HG03575 (cell line): ENCODE measurements at regions not wholly inside any gene's neighbourhood (a gene's known extent, or its start where the extent isn't known, plus 50 kb on each side); places are given as distances from the start of the nearest gene placed in this dataset.
A peak's percentile ranks its signal among the peaks of the same experiment; 100 is the strongest.

Experiments used
- ATAC-seq: cut with Tn5 transposase; IDR thresholded peaks from one replicate; pipeline ENCODE4 v1.9.1; 2021; ENCODE audit not compliant: unreplicated experiment, insufficient number of reproducible peaks, low FRiP score; ENCODE audit errors: extremely low read depth

DNA sequence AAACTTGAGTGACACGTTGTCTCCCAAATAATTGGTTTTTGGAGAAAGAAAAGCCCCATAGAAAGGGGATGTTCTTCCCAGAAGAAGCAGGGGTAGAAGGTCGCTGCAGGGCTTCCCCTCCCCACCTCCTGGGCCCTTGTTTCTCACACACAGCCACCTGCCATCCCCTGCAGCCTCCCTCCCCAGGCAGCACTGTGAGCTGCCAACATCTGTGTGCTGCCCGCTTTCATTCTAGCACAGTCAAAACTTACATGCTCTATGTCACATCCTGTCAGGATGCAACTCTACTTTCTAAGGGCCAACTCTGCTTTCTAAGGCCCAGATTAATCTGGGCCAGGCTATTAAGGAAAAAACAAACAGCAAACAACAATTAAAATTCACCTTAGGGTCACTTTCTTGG, 309.4 kb upstream of the ZC3H12C start:
- peak; percentile 95 for ATAC-seq

DNA sequence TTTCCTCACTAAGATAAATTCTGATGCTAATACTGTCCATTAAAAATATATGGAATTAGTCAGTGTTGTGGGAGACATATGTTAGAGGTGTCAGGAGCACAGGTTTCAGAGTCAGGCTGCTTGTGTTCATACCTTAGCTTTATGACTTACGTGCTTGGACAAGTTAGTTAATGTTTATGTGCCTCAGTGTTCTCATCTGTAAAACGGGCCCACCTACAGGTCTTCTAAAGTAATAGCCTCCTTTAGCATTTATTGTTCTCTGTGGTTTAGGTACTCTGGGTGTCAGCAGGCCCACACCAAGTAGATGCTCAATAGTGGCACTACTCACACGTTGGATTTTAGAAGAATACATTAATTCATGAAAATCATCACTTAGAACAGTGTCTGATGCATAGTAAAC, 308.7 kb upstream of the ZC3H12C start:
- no peak for ATAC-seq

DNA sequence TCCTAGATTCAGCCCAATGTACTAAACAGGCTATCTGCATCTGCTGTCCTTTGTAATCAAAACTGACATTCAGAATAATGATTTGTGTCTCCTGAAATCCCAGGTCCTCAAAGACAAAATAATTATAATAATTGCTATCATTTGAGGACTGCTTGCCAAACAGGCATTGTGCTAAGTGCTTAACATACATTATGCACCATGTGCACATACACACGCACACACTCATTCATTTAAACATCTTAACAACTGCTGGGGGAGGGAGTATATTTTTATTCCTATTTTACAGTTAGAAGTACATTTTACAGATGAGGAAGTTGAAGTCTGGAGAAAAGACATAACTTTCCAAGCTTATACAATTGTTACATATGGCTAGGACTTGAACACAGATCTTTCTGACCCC, 308.0 kb upstream of the ZC3H12C start:
- no peak for ATAC-seq

DNA sequence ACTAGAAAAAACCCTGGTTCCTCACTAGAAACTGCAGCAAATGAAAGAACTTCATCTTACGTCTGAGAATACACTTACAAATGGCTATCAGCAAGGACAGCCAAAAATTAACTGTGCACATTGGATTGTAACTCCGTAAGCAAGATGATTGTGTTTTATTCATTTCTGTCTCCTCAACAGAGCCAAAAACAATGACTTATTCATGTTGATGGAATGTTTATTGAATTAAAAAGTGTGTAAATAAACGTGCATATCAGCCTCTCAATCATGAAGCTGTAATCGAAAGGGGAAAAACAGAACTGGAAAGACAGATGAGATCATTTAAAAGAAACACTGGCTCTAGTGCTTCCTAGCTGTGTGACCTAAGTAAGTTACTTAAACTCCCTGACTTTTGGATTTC, 307.5 kb upstream of the ZC3H12C start:
- no peak for ATAC-seq

DNA sequence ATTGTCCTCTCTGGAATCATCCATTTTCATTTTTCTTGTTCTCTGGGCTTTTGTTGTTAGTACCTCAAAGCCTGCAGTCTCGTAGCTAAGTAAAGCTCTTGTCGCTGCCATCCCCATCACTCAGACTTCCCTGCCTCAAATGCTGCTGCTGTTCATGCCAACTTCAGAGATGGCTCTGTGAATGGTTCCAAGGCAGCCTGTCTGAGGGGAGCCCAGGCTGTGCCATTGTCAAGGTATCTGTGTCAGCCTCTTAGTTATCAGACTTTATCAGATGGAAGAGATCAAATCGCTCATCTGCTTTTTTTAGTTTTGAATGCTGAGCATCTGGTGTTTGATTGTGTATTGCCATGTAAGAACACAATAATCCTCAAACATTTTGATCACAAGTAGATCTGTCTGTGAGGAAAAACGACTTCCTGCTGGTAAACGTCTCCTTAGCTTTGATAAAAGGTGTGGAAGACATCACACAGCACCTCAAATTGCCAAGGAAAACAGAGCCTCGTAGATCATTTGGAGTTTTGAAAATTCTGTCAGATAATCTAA, 304.2 kb upstream of the ZC3H12C start:
- no peak for ATAC-seq

DNA sequence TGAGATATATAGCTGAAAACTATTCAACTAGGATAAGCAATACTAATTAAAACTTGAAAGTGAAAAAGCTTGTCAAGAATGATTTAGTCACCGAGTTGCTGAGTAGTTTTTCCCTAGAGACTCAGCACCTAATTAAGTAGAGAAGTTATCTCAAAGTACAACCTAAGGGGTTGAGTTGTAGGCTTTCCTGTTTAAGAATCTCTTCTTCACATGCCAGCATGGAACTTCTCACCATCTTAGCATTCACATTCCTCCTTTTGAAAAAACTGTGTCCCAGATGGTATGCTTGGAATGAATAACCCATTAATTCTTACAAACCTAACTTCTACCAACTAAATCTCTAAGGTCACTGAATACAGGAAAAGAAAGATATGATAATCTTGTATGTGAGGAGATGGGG, 303.3 kb upstream of the ZC3H12C start:
- no peak for ATAC-seq

DNA sequence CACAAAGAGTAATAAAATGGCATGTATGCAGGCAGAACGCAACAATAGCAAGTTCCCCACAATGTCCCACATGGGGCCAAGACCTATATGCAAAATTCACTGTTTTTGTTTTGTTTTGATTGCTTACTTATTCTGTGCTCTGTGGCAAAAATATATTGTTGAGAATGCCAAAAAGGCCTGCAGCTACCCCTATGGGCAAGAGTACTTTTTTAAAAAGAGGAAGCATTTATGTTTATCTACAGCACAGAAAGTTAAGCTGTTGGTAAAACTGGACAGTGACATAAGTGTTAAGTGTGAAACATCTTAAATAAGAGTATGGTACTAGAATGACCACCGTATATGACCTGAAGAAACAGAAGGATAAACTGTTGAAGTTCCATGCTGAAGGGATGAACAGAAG, 301.9 kb upstream of the ZC3H12C start:
- ATAC-seq = no peak

DNA sequence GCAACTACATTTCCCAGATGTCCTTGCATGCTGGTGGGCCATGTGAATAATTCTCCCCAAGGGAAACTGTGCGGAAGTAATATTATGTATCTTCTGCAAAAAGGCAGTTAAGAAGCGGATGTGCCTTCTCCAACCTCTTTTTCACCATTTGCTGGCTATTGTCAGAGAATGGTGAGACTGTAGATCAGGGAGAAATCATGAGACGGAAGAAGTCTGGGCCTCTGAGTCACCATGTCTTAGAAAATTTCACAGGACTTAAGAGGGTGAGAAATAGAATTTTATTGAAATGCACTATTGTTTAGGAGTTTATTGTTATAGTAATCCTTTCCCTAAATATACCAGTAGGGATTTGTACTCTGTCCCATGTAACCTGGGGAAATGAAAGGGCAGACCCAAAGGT, 298.7 kb upstream of the ZC3H12C start:
- no peak for ATAC-seq

DNA sequence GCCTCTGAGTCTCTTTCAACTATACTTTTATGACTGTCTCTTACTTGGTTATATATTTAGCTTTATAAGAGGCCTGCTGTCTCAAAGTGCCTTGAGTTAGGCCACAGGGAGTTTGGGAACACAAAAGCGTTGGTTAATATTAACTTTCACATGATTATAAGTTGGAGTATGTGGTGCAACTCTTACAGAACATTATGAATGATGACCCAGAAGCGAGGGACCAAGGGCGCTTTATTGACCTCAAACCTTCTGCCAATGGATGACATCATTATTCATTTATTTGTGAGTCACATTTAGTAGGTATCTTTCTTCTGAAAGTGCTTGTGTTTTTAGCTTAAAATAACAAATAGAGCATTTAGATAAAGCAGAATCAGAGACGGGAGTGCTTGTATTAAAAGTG, 298.0 kb upstream of the ZC3H12C start:
- no peak for ATAC-seq

DNA sequence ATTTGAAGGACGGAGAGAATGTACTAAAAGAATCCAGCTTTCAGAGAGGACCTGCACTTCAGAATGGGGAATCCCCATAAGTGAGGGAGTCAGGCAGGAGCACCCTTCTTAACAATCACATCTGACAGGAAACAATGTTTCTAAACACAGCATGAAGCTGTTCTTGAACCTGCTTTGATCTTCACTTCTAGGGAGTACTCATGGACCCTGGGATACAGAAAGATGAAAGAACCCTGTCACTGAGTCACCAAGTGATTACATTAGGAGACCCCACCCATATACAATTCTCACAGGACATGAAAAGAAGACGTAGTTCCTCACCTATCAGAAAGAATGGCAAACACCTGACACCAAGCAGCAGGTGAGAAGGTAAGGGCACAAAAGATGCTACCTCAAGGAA, 296.9 kb upstream of the ZC3H12C start:
- ATAC-seq = no peak

DNA sequence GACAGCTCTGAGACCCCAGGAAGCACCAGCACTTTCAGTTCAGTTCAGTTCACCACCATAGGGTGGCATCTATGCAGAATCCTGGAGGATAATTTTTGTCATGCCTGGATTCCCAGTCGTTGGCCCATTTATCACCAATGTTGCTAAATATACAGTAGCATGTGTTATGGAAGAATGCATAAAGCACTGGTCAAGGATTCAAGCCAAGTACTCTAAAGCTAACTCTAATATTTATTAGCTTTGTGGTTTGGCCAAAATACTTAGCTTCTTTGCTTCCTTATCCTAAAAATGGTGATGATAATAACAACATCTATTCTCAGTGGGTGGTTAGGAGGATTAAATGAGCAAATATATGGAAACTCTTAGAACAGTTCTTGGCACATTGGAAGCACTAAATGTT, 294.7 kb upstream of the ZC3H12C start:
- no peak for ATAC-seq

DNA sequence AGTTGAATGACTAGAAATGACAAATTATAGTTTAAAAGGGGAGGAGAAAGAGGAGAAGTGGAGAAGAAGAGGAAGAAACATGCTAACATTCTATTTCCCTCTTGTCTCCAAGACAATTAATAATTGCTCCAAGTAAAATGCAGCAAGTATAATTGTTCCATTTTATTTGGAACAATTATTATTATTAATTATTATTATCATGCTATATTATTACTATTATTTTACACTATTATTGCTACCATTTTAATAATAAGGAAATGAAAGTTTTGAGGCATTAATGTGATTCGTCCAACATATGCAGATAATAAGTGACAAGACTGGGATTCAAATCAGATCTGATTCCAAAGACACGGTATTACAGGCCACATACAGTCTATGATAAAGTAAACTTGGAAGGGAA, 293.6 kb upstream of the ZC3H12C start:
- ATAC-seq = no peak

DNA sequence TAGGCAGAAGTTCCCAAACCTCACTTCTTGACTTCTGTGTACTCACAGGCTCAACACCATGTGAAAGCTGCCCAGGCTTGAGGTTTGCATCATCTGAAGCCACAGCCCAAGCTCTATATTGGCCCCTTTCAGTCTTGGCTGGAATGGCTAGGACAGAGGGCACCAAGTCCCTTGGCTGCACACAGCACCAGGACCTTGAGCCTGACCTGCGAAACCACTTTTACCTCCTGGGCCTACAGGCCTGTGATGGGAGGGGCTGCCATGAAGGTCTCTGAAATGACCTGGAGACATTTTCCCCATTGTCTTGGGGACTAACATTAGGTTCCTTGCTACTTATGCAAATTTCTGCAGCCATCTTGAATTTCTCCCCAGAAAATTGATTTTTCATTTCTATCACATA, 288.3 kb upstream of the ZC3H12C start:
- no peak for ATAC-seq

DNA sequence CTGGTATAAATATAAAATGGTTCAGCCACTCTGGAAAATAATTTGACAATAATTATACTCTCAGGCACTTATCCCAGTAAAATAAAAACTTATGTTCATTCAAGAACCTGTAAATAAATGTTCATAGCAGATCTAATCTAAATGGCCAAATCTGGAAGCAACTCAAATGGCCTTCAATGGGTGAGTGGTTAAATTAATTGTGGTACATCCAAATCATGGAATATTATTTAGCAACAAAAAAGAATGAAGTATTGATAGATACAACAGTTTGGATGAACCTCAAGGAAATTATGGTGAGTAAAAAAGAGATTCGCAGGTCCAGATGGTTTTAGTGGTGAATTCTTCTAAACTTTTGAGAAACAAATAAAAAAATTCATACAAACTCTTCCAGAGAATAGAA, 287.0 kb upstream of the ZC3H12C start:
- ATAC-seq = no peak

DNA sequence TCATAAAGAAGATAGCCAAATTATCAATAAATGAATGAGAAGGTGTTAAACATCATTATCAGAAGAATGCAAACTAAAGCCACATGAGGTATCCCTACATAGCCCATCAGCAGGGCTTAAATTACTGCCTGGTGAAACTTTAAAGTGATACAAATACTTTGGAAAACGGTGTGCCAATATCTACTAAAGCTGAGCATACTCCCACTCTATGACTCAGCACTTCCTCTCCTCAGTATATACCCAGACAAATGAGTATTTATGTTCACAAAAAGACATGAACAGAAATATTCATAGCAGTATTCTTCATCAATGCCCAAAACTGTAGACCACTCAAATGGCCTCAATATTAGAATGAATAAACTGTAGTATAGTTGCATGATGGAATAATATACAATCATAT, 284.6 kb upstream of the ZC3H12C start:
- ATAC-seq = no peak

DNA sequence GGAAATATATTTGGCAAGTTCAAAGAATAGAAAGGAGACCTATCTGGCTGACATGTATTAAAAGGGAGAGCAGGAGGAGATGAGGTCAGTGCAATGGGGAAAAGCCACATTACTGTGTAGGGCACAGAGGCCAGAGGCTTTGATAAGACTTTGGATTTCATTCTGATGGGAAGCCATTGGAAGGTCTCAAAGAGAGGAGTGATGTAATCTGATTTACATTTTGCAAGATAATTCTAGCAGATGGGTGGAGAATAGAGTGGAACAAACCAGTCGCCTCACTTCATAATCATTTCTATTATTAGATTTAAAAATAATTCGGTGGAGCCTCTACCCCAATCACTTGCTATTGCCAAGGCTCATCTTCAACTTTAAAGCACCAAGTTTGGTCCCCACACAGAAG, 278.4 kb upstream of the ZC3H12C start:
- ATAC-seq = no peak

DNA sequence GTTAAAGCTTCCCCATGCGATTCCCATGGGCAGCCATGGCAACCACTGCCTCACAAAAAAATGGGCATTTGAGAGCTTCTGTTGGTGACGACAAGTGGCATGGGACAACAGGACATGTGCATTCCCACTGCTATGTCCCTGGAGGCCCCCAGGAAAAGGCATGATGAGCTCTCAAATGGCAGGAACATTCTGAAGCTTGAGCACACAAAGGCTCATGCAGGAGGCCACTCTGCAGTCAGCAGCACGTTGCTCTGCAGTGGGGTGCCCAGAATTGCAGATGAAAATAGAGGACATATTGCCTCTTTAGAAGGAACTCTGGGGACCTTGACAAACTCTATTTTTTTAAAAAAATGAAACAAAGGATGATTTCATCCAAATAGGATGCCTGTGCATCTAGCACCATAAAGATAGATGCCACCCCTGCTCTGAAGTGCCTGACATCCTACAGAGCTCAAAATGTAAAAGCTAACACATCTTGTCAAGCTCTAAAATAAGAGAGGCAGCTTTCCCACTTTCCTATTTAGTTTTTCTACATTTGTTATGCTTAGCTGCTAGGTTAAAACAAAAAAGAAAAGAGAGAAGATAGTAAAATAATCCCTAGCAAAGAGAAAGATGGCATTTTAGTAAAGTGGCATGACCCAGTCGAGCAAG, 277.6 kb upstream of the ZC3H12C start:
- no peak for ATAC-seq

DNA sequence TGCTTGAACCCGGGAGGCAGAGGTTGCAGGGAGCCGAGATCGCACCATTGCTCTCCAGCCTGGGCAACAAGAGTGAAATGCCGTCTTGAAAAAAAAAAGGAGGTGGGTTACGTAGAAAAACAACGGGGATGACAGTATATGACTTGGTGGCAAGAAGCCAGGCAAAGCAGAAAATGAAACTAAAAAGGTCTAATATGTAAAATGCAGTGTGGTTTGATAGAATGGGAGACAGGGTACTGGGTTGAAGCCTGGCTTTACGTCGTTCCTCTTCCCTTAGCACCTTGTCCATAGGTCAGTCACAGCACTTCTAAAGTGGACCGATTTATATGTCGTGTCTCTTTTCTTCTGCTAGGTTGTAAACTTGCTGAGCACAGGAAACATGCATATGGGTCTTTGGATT, 274.9 kb upstream of the ZC3H12C start:
- no peak for ATAC-seq

DNA sequence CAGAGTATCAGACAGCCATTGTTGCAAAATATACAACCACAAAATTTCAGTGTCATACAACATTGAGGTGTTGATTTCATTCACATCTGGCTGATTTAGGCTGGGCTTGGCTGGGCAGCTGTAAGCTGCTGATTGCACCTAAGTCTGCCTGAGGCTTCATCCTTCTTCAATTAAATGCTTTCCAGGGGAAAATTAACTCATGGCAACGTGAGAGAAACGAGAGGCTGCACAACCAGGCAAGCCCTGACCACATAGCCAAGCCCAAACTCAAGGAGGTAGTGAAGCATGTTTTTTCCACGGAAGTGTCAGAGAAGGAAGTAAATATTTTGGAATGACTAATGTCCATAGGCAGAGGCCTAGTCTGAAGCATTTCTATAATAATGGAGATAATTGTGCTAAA, 273.8 kb upstream of the ZC3H12C start:
- ATAC-seq = no peak

DNA sequence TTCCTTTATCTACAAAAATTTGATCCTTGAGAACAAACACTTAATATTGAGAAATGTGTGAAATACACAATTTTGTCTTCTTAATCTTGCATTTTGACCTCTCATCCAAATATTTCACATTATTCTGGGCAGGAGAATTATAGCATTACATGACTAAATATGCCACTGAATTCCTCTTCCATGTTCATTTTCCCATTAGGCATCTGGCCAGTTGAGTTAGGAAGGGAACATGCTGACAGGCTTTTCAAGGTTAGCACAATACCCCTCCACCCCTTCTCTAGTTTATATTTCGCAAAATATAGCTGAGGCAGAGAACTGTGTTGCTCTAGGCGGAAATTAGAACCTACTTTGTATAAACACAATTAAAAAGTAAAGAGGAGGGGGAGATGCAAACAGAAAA, 271.7 kb upstream of the ZC3H12C start:
- ATAC-seq = no peak

DNA sequence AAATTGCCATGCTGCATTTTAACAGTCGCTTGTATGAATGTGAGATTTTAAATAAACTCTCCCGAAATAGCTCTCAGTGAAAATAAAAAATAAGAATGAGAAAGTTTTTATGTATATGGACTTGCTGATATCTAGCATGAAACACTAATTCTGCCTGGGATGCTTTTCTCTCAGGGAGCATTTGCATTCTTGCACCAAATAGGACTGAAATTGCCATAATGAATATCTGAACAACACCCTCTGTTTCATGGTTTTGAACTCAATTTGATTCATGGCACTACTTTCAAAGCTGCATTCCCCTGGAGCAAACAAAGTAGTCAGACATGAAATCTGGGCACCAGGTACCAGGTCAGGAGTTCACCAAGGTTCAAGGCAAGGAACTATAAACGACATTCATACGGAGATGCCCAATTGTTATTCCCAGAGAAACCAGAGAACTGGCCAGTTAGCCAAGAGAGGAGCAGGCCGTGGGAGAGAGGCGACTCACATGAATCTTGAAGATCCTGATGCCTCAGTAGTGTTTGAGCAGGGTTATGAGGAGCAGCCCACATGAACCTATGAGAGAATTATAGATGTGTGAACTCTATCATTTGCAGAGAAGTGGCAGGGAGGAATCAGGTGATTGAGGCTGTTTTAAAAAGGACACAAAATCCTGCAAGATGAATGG, 270.6 kb upstream of the ZC3H12C start:
- no peak for ATAC-seq
